Amniotic stem cell (primary cell): ENCODE measurements at regions not wholly inside any gene's neighbourhood (a gene's known extent, or its start where the extent isn't known, plus 50 kb on each side); places are given as distances from the start of the nearest gene placed in this dataset.

Experiments used
- DNase-seq: peaks from one replicate; lab custom pipeline; 2025; lab: John Stamatoyannopoulos, UW

- no peak for DNase-seq
Measured at GRCh38 chr14:41404126-41404525, 202.6 kb upstream of the LRFN5 start.

DNA sequence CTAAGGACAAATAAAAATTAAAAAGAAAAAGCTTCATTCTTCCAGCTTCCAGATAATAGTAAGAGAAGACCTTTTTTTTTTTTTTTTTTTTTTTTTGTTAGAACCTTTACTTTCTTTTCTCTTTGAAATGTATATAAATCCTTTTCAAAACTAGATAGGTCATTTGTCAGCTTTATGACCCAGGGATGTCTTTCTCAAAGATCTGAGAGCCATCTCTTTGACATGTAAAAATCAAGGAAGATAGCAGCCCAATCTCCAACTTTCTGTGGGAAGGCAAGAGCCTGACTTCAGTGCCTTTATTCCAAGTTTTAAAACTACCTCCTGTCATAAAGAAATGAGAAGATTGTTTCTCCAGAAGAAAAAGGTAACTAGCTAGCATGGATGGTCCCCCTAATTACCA, 203.3 kb upstream of the LRFN5 start:
- DNase-seq: no peak

GRCh38 chr14:41397926-41398325, 208.8 kb upstream of the LRFN5 start:
- no peak for DNase-seq

DNA sequence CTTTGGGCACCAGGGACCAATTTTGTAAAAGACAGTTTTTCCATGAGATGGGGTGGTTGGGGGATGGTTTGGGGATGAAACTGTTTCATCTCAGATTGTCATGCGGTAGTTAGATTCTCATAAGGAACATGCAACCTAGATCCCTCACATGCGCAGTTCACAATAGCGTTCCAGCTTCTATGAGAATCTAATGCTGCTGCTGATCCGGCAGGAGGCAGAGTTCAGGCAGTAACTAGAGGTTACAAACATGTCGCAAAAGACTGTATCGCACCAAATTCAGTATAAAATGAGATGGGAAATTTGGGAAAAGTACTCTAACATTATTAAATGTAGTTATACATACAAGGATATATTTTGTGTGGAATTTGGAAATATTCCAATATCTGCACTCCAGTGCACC, 213.2 kb upstream of the LRFN5 start:
- DNase-seq: no peak

DNA sequence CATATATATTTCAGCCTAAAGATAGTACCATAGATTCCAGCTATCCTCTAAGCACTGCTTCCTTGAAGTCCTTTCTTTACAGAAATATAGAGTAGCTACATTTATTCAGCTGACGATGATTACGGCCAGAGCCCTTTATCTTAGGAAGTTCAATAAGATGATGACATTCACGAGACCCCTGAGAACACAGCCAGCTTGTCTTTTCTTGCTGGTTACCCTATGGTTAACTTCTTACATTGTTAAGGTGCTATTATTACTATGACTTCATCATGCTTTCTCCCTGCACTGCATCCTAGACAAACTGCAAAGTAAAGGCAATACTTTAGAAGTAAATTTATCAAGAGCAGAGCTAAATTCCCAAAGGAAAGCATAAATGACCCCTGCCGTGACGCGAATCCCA, 214.4 kb upstream of the LRFN5 start:
- no peak for DNase-seq

- no peak for DNase-seq
Measured at GRCh38 chr14:41389355-41389754, 217.3 kb upstream of the LRFN5 start.

DNA sequence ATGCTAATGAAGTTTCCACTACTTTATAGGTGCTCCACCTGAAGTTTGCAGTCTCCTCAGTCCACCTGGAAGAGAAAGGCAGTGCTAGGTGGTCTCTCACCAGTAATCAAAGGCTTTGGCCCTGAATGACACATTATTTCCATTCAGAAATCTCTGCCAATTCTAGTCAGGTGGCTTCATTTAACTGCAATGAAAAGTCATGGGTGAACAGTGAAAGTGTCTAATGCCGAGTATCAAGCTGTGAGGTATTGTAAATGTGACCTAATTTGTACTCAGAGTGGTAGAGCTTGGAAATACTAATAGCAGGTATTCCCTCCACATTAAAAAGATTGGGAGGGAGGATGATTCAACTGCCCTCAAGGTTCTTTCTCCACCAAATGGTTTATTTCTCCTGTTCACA, 220.9 kb upstream of the LRFN5 start:
- no peak for DNase-seq

GRCh38 chr14:41380017-41380416, 226.7 kb upstream of the LRFN5 start:
- DNase-seq: no peak

DNA sequence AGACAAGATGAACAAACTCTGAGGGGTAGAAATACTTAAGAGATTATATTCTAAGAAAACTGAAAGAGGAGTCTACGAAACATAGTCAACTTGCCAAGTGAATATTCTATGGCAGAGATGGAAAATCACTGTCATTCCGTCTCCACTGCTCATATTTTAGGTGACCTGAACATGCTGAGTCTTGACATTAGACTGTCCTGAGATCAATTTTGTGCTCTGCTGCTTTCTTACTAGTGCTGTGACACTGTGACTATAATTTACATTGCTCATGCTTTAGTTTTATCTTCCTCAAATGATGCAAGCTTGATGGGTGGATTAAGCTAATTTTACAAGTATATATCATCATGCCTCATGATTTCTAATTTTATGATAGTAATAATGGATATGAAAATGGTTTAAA, 228.2 kb upstream of the LRFN5 start:
- DNase-seq: no peak

- DNase-seq: no peak
Measured at GRCh38 chr14:41377932-41378331, 228.7 kb upstream of the LRFN5 start.

- no peak for DNase-seq
Measured at GRCh38 chr14:41374092-41374491, 232.6 kb upstream of the LRFN5 start.

GRCh38 chr14:41362139-41362538, 244.5 kb upstream of the LRFN5 start:
- no peak for DNase-seq

GRCh38 chr14:41360126-41360525, 246.6 kb upstream of the LRFN5 start:
- no peak for DNase-seq

DNA sequence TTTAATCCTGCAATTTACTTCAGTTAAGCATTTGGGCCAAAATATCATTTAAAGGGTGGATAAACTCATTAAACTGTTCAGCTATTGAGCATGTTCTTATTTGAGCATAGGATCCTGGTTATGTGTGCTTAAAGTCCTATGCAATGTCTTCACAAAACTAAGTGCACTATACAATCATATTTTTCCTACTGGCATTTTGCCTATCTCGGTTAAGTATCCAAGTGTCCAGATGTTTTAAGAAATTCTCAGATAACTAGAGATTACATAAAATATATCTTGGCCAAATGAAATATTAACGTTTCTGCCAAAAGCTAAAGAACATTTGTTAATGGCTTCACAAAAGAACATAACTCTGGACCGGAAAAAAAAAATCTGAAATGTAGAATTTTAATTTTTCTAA, 250.8 kb upstream of the LRFN5 start:
- DNase-seq: no peak

GRCh38 chr14:41350476-41350875, 256.2 kb upstream of the LRFN5 start:
- DNase-seq: no peak

GRCh38 chr14:41349289-41349910, 257.3 kb upstream of the LRFN5 start:
- DNase-seq: no peak

GRCh38 chr14:41343857-41344256, 262.8 kb upstream of the LRFN5 start:
- DNase-seq: no peak

GRCh38 chr14:41313196-41313595, 293.5 kb upstream of the LRFN5 start:
- no peak for DNase-seq

DNA sequence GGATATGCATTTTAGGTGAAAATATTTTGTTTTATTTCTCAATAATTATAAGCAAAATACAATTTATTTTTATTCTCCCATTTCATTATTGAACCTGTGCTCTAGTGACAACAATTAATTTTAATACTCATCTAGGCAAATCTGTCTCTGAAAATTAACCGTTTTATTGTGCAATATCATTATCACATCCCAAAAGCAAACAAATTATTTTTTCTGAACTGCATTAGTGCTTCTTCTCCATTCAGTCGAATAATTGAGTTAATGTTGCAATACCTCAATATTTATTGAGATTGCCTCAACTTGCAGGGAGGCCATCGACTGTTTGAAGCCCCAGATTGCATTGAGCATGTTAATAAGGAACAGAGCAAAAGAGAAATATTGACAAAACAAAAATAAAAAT, 303.2 kb upstream of the LRFN5 start:
- no peak for DNase-seq

DNA sequence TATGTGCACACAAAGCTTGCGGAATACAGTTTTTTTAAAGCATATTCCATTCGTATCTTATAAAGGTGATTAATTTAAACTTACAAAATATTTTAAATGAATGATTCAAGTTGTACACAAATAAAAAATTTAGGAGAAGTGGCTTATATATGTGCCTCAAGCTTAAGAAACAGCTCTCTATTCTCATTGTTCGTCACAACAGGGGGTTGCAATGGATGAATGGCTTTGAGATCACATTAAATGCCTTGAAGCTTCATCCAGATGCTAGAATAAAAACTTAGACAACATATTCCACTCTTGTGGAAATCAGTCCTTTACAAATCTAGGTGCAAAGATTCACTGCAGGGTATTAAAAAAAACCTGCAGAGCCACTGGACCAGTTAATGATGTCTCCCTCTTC, 303.9 kb upstream of the LRFN5 start:
- no peak for DNase-seq

DNA sequence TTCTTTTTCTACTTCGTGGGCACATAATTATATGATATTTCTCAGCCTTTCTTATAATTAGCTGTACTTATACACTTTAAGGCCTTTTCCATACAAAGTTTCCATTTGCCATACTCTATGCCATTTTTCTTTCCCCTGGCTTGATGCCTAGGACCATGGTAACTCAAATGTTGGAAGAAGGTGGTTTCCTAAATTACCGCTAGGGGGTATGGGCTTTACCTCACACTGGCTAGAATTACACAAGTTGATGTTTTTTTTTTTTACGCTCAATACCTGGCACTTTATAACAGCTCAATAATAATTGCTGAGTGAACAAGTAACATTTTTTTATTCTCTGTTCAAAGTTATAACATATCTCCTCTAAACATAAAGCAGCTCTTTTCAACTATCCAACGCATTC, 306.8 kb upstream of the LRFN5 start:
- no peak for DNase-seq

- DNase-seq: no peak
Measured at GRCh38 chr14:41298328-41298690, 308.4 kb upstream of the LRFN5 start.

DNA sequence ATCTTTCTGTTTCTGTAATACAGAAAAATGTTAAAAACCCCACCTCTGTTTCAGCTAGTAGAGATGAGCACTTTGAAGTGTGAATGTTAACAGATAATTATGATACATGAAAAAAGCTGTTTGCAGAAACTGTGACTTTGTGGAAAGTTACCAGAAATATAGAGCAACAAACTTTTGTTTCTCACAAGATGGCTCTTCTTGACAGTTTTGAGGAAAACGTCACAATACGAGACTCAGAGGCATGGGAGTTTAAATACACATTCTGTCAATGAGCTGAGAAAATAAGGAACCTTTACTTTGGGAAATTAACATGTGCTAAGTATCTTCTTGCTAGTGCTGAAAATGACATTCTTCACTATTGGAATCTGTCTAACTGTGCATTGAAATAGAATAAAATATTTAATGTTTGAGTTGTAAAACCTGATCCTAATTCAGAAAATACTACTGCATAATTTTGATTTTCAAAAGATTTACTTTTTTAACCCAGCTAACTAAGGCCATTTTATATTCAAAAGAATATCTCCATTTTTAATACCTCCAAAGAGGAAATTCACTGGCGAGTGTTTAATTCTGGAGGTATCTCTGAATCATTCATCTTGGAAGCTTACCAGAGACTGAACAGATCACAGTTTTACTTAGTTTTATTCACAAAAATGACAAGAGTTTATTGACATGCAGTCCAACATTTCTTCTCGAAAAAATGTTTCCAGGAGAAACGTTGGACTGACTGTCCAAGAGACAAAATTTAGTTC, 308.9 kb upstream of the LRFN5 start:
- DNase-seq: no peak

- no peak for DNase-seq
Measured at GRCh38 chr14:41295734-41296133, 310.9 kb upstream of the LRFN5 start.
